ENCODE measurements at regions not wholly inside any gene's neighbourhood (a gene's known extent, or its start where the extent isn't known, plus 50 kb on each side); places are given as distances from the start of the nearest gene placed in this dataset.
"Not testable (repeated sequence)": the region's sequence is repeated elsewhere in the genome, so short reads cannot be mapped to it uniquely, and the experiment has no call there.

GRCh38 chr1:222189218-222189617, 358.7 kb downstream of the HHIPL2 start:
- Histone ChIP-seq H3K9me3 (replicated peaks; ENCODE audit: insufficient read depth, low read length) (no peaks in the 10 kb centered on the region), H3K9ac (ENCODE audit: low read length) (no peak overlapping the region), H3K9me2 (replicated peaks; ENCODE audit: insufficient read depth, low read length) (no peaks in the 10 kb centered on the region), H3K4me3 (ENCODE audit: low read length) (no peak overlapping the region), H3K27me3 (replicated peaks; ENCODE audit: insufficient read depth, low read length) (no peaks in the 10 kb centered on the region), H3K36me3 (replicated peaks; ENCODE audit: insufficient read depth, low read length) (no peaks in the 10 kb centered on the region), H3F3A (ENCODE audit: insufficient read depth, low read length) (no peaks in the 10 kb centered on the region), H4K20me1 (ENCODE audit: insufficient read depth, low read length) (no peaks in the 10 kb centered on the region), H3K4me1 (ENCODE audit: low read length) (no peaks in the 10 kb centered on the region), H2AFZ (ENCODE audit: low read length) (no peak overlapping the region), H3K79me2 (ENCODE audit: low read length) (no peaks in the 10 kb centered on the region), H3K27ac (ENCODE audit: low read length) (no peak overlapping the region), H3K4me2 (ENCODE audit: low read depth, low read length) (no peak overlapping the region)
- no peak for TF ChIP-seq EZH2phosphoT487 (IDR thresholded peaks at IDR 0.05; ENCODE audit: low read length)
- no peak for TF ChIP-seq CTCF (IDR thresholded peaks at IDR 0.05; ENCODE audit: low read length)
- TF ChIP-seq EZH2 (optimal IDR thresholded peaks at IDR 0.05; ENCODE audit: low read depth, low read length), result no peak
- DNase-seq, result no peak

DNA sequence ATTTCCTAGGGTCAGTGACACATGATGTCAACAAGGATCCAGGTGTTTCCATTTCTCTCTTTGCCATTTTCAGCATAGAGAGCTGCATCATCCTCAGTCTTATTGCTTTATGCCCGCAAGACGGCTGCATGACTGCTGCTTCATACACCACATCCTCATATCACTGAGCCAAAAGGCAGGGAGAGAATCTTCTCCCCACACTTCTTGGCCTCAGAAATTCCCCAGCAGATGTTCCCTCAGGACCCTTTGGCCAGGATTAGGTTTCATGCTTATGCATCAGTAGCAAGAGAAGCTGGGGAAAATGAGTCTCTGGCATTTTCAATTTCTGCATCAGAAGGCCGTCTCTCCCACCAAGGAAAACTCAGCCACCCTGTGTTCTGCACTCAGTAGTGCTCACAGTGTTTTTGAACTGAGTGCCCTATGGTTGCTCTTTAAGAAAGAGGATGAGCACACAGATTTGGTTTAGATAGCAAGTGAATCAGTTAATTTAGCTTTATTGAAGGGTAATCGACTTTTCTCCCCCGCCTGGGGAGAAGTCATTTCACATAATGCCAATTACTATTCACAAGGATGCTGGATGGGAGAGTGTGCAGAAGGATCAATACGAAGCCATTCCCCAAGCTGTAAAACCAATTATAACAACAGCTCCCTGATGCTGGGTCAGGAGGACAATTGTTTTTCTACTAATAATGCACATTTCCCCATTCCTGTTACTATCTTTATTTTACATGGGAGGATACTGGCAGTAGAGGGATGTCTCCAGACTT, 360.2 kb downstream of the HHIPL2 start:
- Histone ChIP-seq H3F3A (ENCODE audit: insufficient read depth, low read length) (no peaks in the 10 kb centered on the region), H3K4me3 (ENCODE audit: low read length) (no peak overlapping the region), H3K36me3 (replicated peaks; ENCODE audit: insufficient read depth, low read length) (no peaks in the 10 kb centered on the region), H3K9ac (ENCODE audit: low read length) (no peak overlapping the region), H2AFZ (ENCODE audit: low read length) (no peak overlapping the region), H3K27me3 (replicated peaks; ENCODE audit: insufficient read depth, low read length) (no peaks in the 10 kb centered on the region), H3K4me1 (ENCODE audit: low read length) (no peaks in the 10 kb centered on the region), H3K9me2 (replicated peaks; ENCODE audit: insufficient read depth, low read length) (no peaks in the 10 kb centered on the region), H3K9me3 (replicated peaks; ENCODE audit: insufficient read depth, low read length) (no peaks in the 10 kb centered on the region), H4K20me1 (ENCODE audit: insufficient read depth, low read length) (no peaks in the 10 kb centered on the region), H3K79me2 (ENCODE audit: low read length) (no peaks in the 10 kb centered on the region), H3K4me2 (ENCODE audit: low read depth, low read length) (no peak overlapping the region), H3K27ac (ENCODE audit: low read length) (no peak overlapping the region)
- DNase-seq, result no peak
- TF ChIP-seq EZH2 (optimal IDR thresholded peaks at IDR 0.05; ENCODE audit: low read depth, low read length) (no peak), CTCF (IDR thresholded peaks at IDR 0.05; ENCODE audit: low read length) (no peak), EZH2phosphoT487 (IDR thresholded peaks at IDR 0.05; ENCODE audit: low read length) (no peak)

- H3K9me2 ChIP-seq (replicated peaks; ENCODE audit: insufficient read depth, low read length), result no peaks in the 10 kb centered on the region
These were observed 365.3 kb downstream of the HHIPL2 start for GRCh38 chr1:222182641-222183040.

DNA sequence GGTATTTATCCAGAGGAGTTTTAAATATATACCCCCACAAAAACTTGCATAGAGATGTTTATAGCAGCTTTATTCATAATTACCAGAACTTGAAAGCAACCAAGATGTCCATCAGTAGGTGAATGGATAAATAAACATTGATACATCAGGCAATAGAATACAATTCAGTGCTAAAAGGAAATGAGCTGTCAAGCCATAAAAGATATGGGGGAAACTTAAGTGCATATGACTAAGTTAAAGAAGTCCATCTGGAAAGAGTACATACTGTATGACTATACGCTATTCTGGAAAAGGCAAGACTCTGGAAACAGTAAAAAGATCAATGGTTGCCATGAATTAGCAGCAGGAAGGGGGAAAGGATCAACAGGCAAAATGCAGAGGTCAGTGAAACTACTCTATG, 366.7 kb downstream of the HHIPL2 start:
- Histone ChIP-seq H3K27me3 (replicated peaks; ENCODE audit: insufficient read depth, low read length) (no peaks in the 10 kb centered on the region), H2AFZ (ENCODE audit: low read length) (no peak overlapping the region), H3F3A (ENCODE audit: insufficient read depth, low read length) (no peaks in the 10 kb centered on the region), H3K4me3 (ENCODE audit: low read length) (no peak overlapping the region), H3K36me3 (replicated peaks; ENCODE audit: insufficient read depth, low read length) (no peaks in the 10 kb centered on the region), H3K27ac (ENCODE audit: low read length) (no peak overlapping the region), H3K4me2 (ENCODE audit: low read depth, low read length) (no peak overlapping the region), H4K20me1 (ENCODE audit: insufficient read depth, low read length) (no peaks in the 10 kb centered on the region), H3K9ac (ENCODE audit: low read length) (no peak overlapping the region), H3K9me2 (replicated peaks; ENCODE audit: insufficient read depth, low read length) (no peaks in the 10 kb centered on the region), H3K4me1 (ENCODE audit: low read length) (no peaks in the 10 kb centered on the region), H3K9me3 (replicated peaks; ENCODE audit: insufficient read depth, low read length) (no peaks in the 10 kb centered on the region), H3K79me2 (ENCODE audit: low read length) (no peaks in the 10 kb centered on the region)
- no peak for DNase-seq
- TF ChIP-seq EZH2 (optimal IDR thresholded peaks at IDR 0.05; ENCODE audit: low read depth, low read length), result no peak
- no peak for TF ChIP-seq EZH2phosphoT487 (IDR thresholded peaks at IDR 0.05; ENCODE audit: low read length)
- no peak for TF ChIP-seq CTCF (IDR thresholded peaks at IDR 0.05; ENCODE audit: low read length)

More at GRCh38 chr1:222182641-222183040, 365.3 kb downstream of the HHIPL2 start:
- no peaks in the 10 kb centered on the region for H3K36me3 ChIP-seq (replicated peaks; ENCODE audit: insufficient read depth, low read length)
- no peak overlapping the region for H3K4me3 ChIP-seq (ENCODE audit: low read length)
- no peak overlapping the region for H3K9ac ChIP-seq (ENCODE audit: low read length)
- H2AFZ ChIP-seq (ENCODE audit: low read length), result no peak overlapping the region
- DNase-seq, result no peak
- no peak overlapping the region for H3K27ac ChIP-seq (ENCODE audit: low read length)
- H3K9me3 ChIP-seq (replicated peaks; ENCODE audit: insufficient read depth, low read length), result no peaks in the 10 kb centered on the region
- no peaks in the 10 kb centered on the region for H3K79me2 ChIP-seq (ENCODE audit: low read length)
- no peaks in the 10 kb centered on the region for H3K27me3 ChIP-seq (replicated peaks; ENCODE audit: insufficient read depth, low read length)
- no peaks in the 10 kb centered on the region for H3F3A ChIP-seq (ENCODE audit: insufficient read depth, low read length)
- no peak overlapping the region for H3K4me2 ChIP-seq (ENCODE audit: low read depth, low read length)
- H3K4me1 ChIP-seq (ENCODE audit: low read length), result no peaks in the 10 kb centered on the region
- no peak for TF ChIP-seq EZH2phosphoT487 (IDR thresholded peaks at IDR 0.05; ENCODE audit: low read length)
- no peaks in the 10 kb centered on the region for H4K20me1 ChIP-seq (ENCODE audit: insufficient read depth, low read length)

DNA sequence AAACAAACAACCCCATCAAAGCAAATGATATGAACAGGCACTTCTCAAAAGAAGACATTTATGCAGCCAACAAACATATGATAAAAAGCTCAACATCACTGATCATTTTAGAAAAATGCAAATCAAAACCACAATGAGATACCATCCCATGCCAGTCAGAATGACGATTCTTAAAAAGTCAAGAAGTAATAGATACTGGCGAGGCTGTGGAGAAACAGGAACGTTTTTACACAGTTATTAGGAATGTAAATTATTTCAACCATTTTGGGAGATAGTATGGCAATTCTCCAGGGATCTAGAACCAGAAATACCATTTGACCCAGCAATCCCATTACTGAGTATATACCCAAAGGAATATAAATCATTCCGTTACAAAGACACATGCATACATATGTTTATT, 370.4 kb downstream of the HHIPL2 start:
- not testable (repeated sequence) for H3K27me3 ChIP-seq (replicated peaks; ENCODE audit: insufficient read depth, low read length); H3K36me3 ChIP-seq (replicated peaks; ENCODE audit: insufficient read depth, low read length); DNase-seq; H3K79me2 ChIP-seq (ENCODE audit: low read length); H3K4me2 ChIP-seq (ENCODE audit: low read depth, low read length); H2AFZ ChIP-seq (ENCODE audit: low read length); H3K9me3 ChIP-seq (replicated peaks; ENCODE audit: insufficient read depth, low read length); H4K20me1 ChIP-seq (ENCODE audit: insufficient read depth, low read length); H3K9me2 ChIP-seq (replicated peaks; ENCODE audit: insufficient read depth, low read length); H3K27ac ChIP-seq (ENCODE audit: low read length); H3K4me1 ChIP-seq (ENCODE audit: low read length); H3K4me3 ChIP-seq (ENCODE audit: low read length); H3F3A ChIP-seq (ENCODE audit: insufficient read depth, low read length); H3K9ac ChIP-seq (ENCODE audit: low read length)
